Nucleus accumbens (tissue), 56 donors: ENCODE measurements at regions not wholly inside any gene's neighbourhood (a gene's known extent, or its start where the extent isn't known, plus 50 kb on each side); places are given as distances from the start of the nearest gene placed in this dataset.
"Not testable (repeated sequence)": the region's sequence is repeated elsewhere in the genome, so short reads cannot be mapped to it uniquely, and the experiment has no call there.

Experiments used
- DNase-seq, 56 donors: peaks; one replicate each; lab custom pipeline; 2025; lab: John Stamatoyannopoulos, UW

- no peak for DNase-seq
Measured at GRCh38 chr2:34001557-34001956, 402.5 kb upstream of the FAM98A start.

- no peak for DNase-seq
Measured at GRCh38 chr2:33984131-33984530, 385.0 kb upstream of the FAM98A start.

- no peak for DNase-seq
Measured at GRCh38 chr2:33978471-33978870, 379.4 kb upstream of the FAM98A start.

- no peak for DNase-seq
Measured at GRCh38 chr2:33975498-33975897, 376.4 kb upstream of the FAM98A start.

GRCh38 chr2:33967103-33967502 is 368.0 kb upstream of the FAM98A start:
- no peak for DNase-seq

GRCh38 chr2:33958591-33958990 is 359.5 kb upstream of the FAM98A start:
- no peak for DNase-seq

- no peak for DNase-seq
Measured at GRCh38 chr2:33949371-33949770, 350.3 kb upstream of the FAM98A start.

- no peak for DNase-seq
Measured at GRCh38 chr2:33946193-33946592, 347.1 kb upstream of the FAM98A start.

GRCh38 chr2:33933203-33933602 is 334.1 kb upstream of the FAM98A start:
- no peak for DNase-seq

- DNase-seq: no peak
Measured at GRCh38 chr2:33931164-33931563, 332.1 kb upstream of the FAM98A start.

- no peak for DNase-seq
Measured at GRCh38 chr2:33929467-33929866, 330.4 kb upstream of the FAM98A start.

- no peak for DNase-seq
Measured at GRCh38 chr2:33927756-33928155, 328.7 kb upstream of the FAM98A start.

- no peak for DNase-seq
Measured at GRCh38 chr2:33925311-33925710, 326.2 kb upstream of the FAM98A start.

- DNase-seq: no peak
Measured at GRCh38 chr2:33924586-33925169, 325.6 kb upstream of the FAM98A start.

GRCh38 chr2:33917252-33917651 is 318.2 kb upstream of the FAM98A start:
- no peak for DNase-seq

- no peak for DNase-seq
Measured at GRCh38 chr2:33913071-33913616, 314.0 kb upstream of the FAM98A start.

- no peak for DNase-seq
Measured at GRCh38 chr2:33911327-33911726, 312.2 kb upstream of the FAM98A start.

GRCh38 chr2:33909945-33910695 is 311.0 kb upstream of the FAM98A start:
- DNase-seq: no peak

GRCh38 chr2:33907866-33908265 is 308.8 kb upstream of the FAM98A start:
- no peak for DNase-seq

GRCh38 chr2:33906129-33906528 is 307.0 kb upstream of the FAM98A start:
- DNase-seq: not testable (repeated sequence)

GRCh38 chr2:33904801-33905200 is 305.7 kb upstream of the FAM98A start:
- no peak for DNase-seq

GRCh38 chr2:33903701-33904100 is 304.6 kb upstream of the FAM98A start:
- no peak for DNase-seq
